MCF 10A (cell line): ENCODE measurements at regions not wholly inside any gene's neighbourhood (a gene's known extent, or its start where the extent isn't known, plus 50 kb on each side); places are given as distances from the start of the nearest gene placed in this dataset.

Source experiments
- BruUV-seq: library from RNA; stranded (reverse); fragments of 400-500 nt; replicated peaks from 2 replicates; lab custom pipeline; 2021; lab: Mats Ljungman, UMichigan
- CTCF ChIA-PET: fragments of 300-600 bp; sonication (Branson Sonifier 250); formaldehyde crosslinking; extraction: SDS; loops from one replicate; lab custom pipeline; 2021; ENCODE audit warnings: antibody characterized with exemption, inconsistent platforms; lab: Yijun Ruan, JAX
- POLR2A ChIA-PET: fragments of 300-600, 350-650 bp; sonication (Branson Sonifier 250); formaldehyde crosslinking; extraction: SDS; loops from one replicate; lab custom pipeline; 2020; ENCODE audit warnings: antibody characterized with exemption, inconsistent platforms; lab: Yijun Ruan, JAX
- DNase-seq: peaks from one replicate; pipeline ENCODE4 v3.0.0-alpha.2; 2018; ENCODE audit not compliant: unreplicated experiment
- H3K27ac Mint-ChIP-seq: one replicate; pipeline ENCODE4 v1.8.0; 2022; ENCODE audit warnings: mild to moderate bottlenecking, low read depth, mixed read lengths; ENCODE audit not compliant: unreplicated experiment
- H3K27me3 Mint-ChIP-seq: one replicate; pipeline ENCODE4 v1.8.0; 2022; ENCODE audit warnings: mixed read lengths; ENCODE audit not compliant: insufficient read depth, unreplicated experiment
- H3K36me3 Mint-ChIP-seq: one replicate; pipeline ENCODE4 v1.8.0; 2022; ENCODE audit warnings: mild to moderate bottlenecking, moderate library complexity, mixed read lengths; ENCODE audit not compliant: insufficient read depth, unreplicated experiment
- H3K4me1 Mint-ChIP-seq: one replicate; pipeline ENCODE4 v1.8.0; 2022; ENCODE audit warnings: mixed read lengths; ENCODE audit not compliant: insufficient read depth, unreplicated experiment
- H3K4me3 Mint-ChIP-seq: one replicate; pipeline ENCODE4 v1.8.0; 2022; ENCODE audit warnings: mild to moderate bottlenecking, moderate library complexity, mixed read lengths; ENCODE audit not compliant: unreplicated experiment
- H3K9me3 Mint-ChIP-seq: one replicate; pipeline ENCODE4 v1.8.0; 2022; ENCODE audit warnings: mixed read lengths; ENCODE audit not compliant: unreplicated experiment
- CTCF ChIP-seq: fragments of 200-600 bp; IDR thresholded peaks from one replicate; pipeline ENCODE4 v1.8.0; 2022; ENCODE audit warnings: antibody characterized with exemption, mild to moderate bottlenecking; ENCODE audit not compliant: unreplicated experiment
- intact Hi-C: fragments of 100-400 bp; cut with micrococcal nuclease; formaldehyde crosslinking; loops from 2 replicates; pipeline ENCODE4 v1.14.1; 2022

- CTCF ChIA-PET, result no interaction called here
- no peaks in the 10 kb centered on the region for H3K36me3 Mint-ChIP-seq
- no peak overlapping the region for H3K4me3 Mint-ChIP-seq
- POLR2A ChIA-PET, result no interaction called here
- no peaks in the 10 kb centered on the region for H3K27me3 Mint-ChIP-seq
- intact Hi-C loops, result no loop called here
- no peak for TF ChIP-seq CTCF
- no TSS peak for BruUV-seq
- H3K4me1 Mint-ChIP-seq, result no peaks in the 10 kb centered on the region
- DNase-seq, result no peak
- H3K9me3 Mint-ChIP-seq, result peaks cover 7% of the 10 kb centered on the region
- H3K27ac Mint-ChIP-seq, result no peak overlapping the region
These were observed 200.6 kb downstream of the TEX29 start for GRCh38 chr13:111521030-111521429.

DNA sequence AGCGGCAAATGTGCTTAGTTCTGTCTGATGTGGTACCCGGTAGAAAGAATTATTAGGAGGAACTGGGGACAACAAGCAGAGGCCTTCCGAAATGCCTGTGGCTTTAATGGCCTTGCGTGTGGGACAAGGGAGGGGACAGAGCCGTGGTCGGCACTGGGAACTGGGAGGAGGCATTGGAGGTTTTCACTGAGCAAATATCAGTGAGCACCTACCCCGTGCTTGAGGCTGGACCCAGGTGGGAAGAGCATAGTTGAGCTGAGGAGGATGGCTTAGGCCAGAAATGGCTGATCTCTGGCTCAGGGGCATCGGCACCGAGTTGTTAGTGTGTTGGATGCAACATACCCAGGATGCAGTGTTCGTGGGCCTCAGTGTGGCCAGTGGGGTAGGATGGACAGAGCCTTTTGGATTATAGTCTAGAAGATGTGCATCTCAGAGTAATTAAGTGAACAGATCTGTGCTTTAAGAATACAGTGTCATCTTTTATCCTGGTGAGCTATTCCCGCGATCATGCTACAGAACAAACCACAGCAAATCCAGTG, 201.3 kb downstream of the TEX29 start:
- POLR2A ChIA-PET, result no interaction called here
- Mint-ChIP-seq H3K27me3 (no peaks in the 10 kb centered on the region), H3K27ac (no peak overlapping the region), H3K9me3 (peaks cover 7% of the 10 kb centered on the region), H3K36me3 (no peaks in the 10 kb centered on the region), H3K4me1 (no peaks in the 10 kb centered on the region), H3K4me3 (no peak overlapping the region)
- no peak for TF ChIP-seq CTCF
- CTCF ChIA-PET, result interaction anchor here (0.5 to 0.8 kb wide), 3 partner anchors 10 to 922 kb away, joined by 3 read pairs; no protein-coding TSS in a partner anchor
- no peak for DNase-seq
- intact Hi-C loops, result no loop called here
- BruUV-seq, result no TSS peak

GRCh38 chr13:111525320-111526118, 205.1 kb downstream of the TEX29 start:
- intact Hi-C loops, result no loop called here
- no peaks in the 10 kb centered on the region for H3K36me3 Mint-ChIP-seq
- no peak overlapping the region for H3K27ac Mint-ChIP-seq
- no peaks in the 10 kb centered on the region for H3K27me3 Mint-ChIP-seq
- no peak for DNase-seq
- no peaks in the 10 kb centered on the region for H3K9me3 Mint-ChIP-seq
- ChIA-PET CTCF (no interaction called here), POLR2A (no interaction called here)
- no peaks in the 10 kb centered on the region for H3K4me1 Mint-ChIP-seq
- no peak overlapping the region for H3K4me3 Mint-ChIP-seq
- BruUV-seq, result no TSS peak
- TF ChIP-seq CTCF, result no peak

- TF ChIP-seq CTCF, result no peak
- no peaks in the 10 kb centered on the region for H3K9me3 Mint-ChIP-seq
- H3K4me1 Mint-ChIP-seq, result no peaks in the 10 kb centered on the region
- ChIA-PET POLR2A (no interaction called here), CTCF (interaction anchor here (1.1 kb wide), 1 partner anchor 659 kb away, joined by 3 read pairs; no protein-coding TSS in a partner anchor)
- BruUV-seq, result no TSS peak
- H3K4me3 Mint-ChIP-seq, result no peak overlapping the region
- no peaks in the 10 kb centered on the region for H3K36me3 Mint-ChIP-seq
- intact Hi-C loops, result no loop called here
- no peak overlapping the region for H3K27ac Mint-ChIP-seq
- H3K27me3 Mint-ChIP-seq, result no peaks in the 10 kb centered on the region
- no peak for DNase-seq
These were observed 206.5 kb downstream of the TEX29 start for GRCh38 chr13:111526922-111527321.
